ENCODE measurements at regions not wholly inside any gene's neighbourhood (a gene's known extent, or its start where the extent isn't known, plus 50 kb on each side); places are given as distances from the start of the nearest gene placed in this dataset.

GRCh38 chr10:121082984-121083383, 231.8 kb downstream of the WDR11 start:
- Histone ChIP-seq H3K4me1 (ENCODE audit: insufficient read depth, low read length, severe bottlenecking) (no peaks in the 10 kb centered on the region), H4K20me1 (ENCODE audit: insufficient read depth, low read length) (no peaks in the 10 kb centered on the region), H3K36me3 (ENCODE audit: insufficient read depth, low read length) (no peaks in the 10 kb centered on the region), H3K9ac (ENCODE audit: low read length) (no peak overlapping the region), H3K79me2 (ENCODE audit: insufficient read depth, low read length) (no peaks in the 10 kb centered on the region), H3K27me3 (ENCODE audit: insufficient read depth, low read length) (no peaks in the 10 kb centered on the region), H3K4me3 (ENCODE audit: low read depth, low read length, poor library complexity, severe bottlenecking) (no peak overlapping the region), H3K4me2 (ENCODE audit: low read length) (no peak overlapping the region), H3F3A (ENCODE audit: insufficient read depth, low read length) (no peaks in the 10 kb centered on the region), H3K9me2 (ENCODE audit: low read depth, low read length) (no peaks in the 10 kb centered on the region), H3K27ac (ENCODE audit: low read depth, low read length, poor library complexity, severe bottlenecking) (no peak overlapping the region), H2AFZ (ENCODE audit: low read length) (no peak overlapping the region), H3K9me3 (ENCODE audit: low read length) (no peaks in the 10 kb centered on the region)
- TF ChIP-seq CTCF (IDR thresholded peaks at IDR 0.05; ENCODE audit: low read length): no peak
- no peak for TF ChIP-seq EZH2 (IDR thresholded peaks at IDR 0.05; ENCODE audit: borderline replicate concordance, low read length)

DNA sequence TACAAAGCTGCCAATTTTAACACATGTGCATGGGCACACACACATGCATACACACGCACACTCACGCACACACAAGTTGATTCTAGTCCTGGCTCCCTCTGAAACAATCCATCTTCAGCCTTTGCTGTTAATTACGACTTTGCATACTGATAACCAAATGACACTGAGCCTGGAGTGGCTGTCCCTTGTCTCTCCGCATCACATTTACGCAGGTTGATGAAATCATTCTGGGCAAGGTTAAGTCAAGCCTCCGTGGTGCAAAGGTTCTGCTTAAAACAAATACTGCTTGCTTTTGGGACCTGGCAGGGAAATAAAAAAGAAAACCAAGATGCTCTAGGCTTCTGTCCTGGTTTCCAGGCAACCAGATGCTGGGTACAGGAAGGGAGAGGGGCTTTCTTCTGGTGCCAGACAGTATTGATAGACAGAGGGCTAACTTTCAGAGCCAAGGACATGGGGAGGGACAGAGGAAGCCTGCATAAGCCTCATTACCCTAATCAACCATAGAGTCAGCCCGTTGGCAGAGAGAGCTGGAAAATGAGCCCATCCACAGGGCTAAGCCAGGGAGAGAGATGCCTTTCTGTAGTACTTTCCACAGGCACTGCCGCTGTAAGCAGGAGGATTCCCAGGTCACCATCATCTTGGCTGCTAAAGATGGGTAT, 233.0 kb downstream of the WDR11 start:
- H3K27ac ChIP-seq (ENCODE audit: low read depth, low read length, poor library complexity, severe bottlenecking): no peak overlapping the region
- H3K27me3 ChIP-seq (ENCODE audit: insufficient read depth, low read length): no peaks in the 10 kb centered on the region
- no peak for TF ChIP-seq EZH2 (IDR thresholded peaks at IDR 0.05; ENCODE audit: borderline replicate concordance, low read length)
- no peak for TF ChIP-seq CTCF (IDR thresholded peaks at IDR 0.05; ENCODE audit: low read length)
- H3K36me3 ChIP-seq (ENCODE audit: insufficient read depth, low read length): no peaks in the 10 kb centered on the region
- no peak overlapping the region for H2AFZ ChIP-seq (ENCODE audit: low read length)
- no peak overlapping the region for H3K9ac ChIP-seq (ENCODE audit: low read length)
- no peak overlapping the region for H3K4me2 ChIP-seq (ENCODE audit: low read length)
- H3K79me2 ChIP-seq (ENCODE audit: insufficient read depth, low read length): no peaks in the 10 kb centered on the region
- no peaks in the 10 kb centered on the region for H4K20me1 ChIP-seq (ENCODE audit: insufficient read depth, low read length)
- no peaks in the 10 kb centered on the region for H3K9me2 ChIP-seq (ENCODE audit: low read depth, low read length)
- H3K4me3 ChIP-seq (ENCODE audit: low read depth, low read length, poor library complexity, severe bottlenecking): no peak overlapping the region
- no peaks in the 10 kb centered on the region for H3K4me1 ChIP-seq (ENCODE audit: insufficient read depth, low read length, severe bottlenecking)
- H3K9me3 ChIP-seq (ENCODE audit: low read length): no peaks in the 10 kb centered on the region
- no peaks in the 10 kb centered on the region for H3F3A ChIP-seq (ENCODE audit: insufficient read depth, low read length)

DNA sequence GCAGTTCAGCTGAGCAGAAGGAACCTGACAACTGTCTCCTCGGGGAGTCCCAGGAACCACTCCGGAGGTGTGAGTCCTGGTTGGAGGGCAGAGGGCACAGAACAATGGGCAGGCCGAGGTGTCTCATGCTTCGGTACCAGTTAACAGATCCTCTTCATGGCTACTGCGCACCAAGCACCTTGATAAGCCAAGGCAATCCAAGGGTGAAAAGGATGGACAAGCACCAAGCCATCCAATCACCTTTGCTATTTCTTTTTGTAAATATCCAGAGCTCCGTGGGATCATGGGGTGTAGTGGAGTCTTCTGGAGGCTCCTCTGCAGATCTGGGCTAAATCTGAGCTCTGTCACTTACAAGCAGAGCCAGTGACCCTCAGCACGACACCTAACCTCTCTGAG, 233.5 kb downstream of the WDR11 start:
- Histone ChIP-seq H3K9me3 (ENCODE audit: low read length) (no peaks in the 10 kb centered on the region), H3K4me1 (ENCODE audit: insufficient read depth, low read length, severe bottlenecking) (no peaks in the 10 kb centered on the region), H4K20me1 (ENCODE audit: insufficient read depth, low read length) (no peaks in the 10 kb centered on the region)

More for the DNA sequence above, 233.5 kb downstream of the WDR11 start:
- Histone ChIP-seq H3K27me3 (ENCODE audit: insufficient read depth, low read length) (no peaks in the 10 kb centered on the region), H3K79me2 (ENCODE audit: insufficient read depth, low read length) (no peaks in the 10 kb centered on the region), H3K4me2 (ENCODE audit: low read length) (no peak overlapping the region), H3K9ac (ENCODE audit: low read length) (no peak overlapping the region), H3K27ac (ENCODE audit: low read depth, low read length, poor library complexity, severe bottlenecking) (no peak overlapping the region), H3F3A (ENCODE audit: insufficient read depth, low read length) (no peaks in the 10 kb centered on the region), H3K36me3 (ENCODE audit: insufficient read depth, low read length) (no peaks in the 10 kb centered on the region), H3K9me2 (ENCODE audit: low read depth, low read length) (no peaks in the 10 kb centered on the region), H3K4me3 (ENCODE audit: low read depth, low read length, poor library complexity, severe bottlenecking) (no peak overlapping the region), H2AFZ (ENCODE audit: low read length) (no peak overlapping the region)
- no peak for TF ChIP-seq EZH2 (IDR thresholded peaks at IDR 0.05; ENCODE audit: borderline replicate concordance, low read length)
- TF ChIP-seq CTCF (IDR thresholded peaks at IDR 0.05; ENCODE audit: low read length): no peak
